HCT116 (cell line): ENCODE measurements at regions not wholly inside any gene's neighbourhood (a gene's known extent, or its start where the extent isn't known, plus 50 kb on each side); places are given as distances from the start of the nearest gene placed in this dataset.

ENCODE experiments used
- ATF3 ChIP-seq: IDR thresholded peaks from 2 replicates; pipeline ENCODE4 v1.6.1; 2012
- CEBPB ChIP-seq: IDR thresholded peaks from 2 replicates; pipeline ENCODE4 v1.6.1; 2012; ENCODE audit warnings: low read depth
- CTCF ChIP-seq, 3 experiments: fragments of 200-600 bp in 1 of 3; sonication (generic) in 1 of 3; IDR thresholded peaks in 2 of 3; conservative IDR thresholded peaks in 1 of 3; 2 replicates each; pipeline ENCODE4 v1.5.1; 2012 to 2017; ENCODE audit warnings: low read depth in 2 of 3, low read length in 2 of 3, antibody characterized with exemption in 1 of 3, borderline replicate concordance in 1 of 3, control low read depth in 1 of 3, mild to moderate bottlenecking in 1 of 3, mixed read lengths in 1 of 3, mixed run types in 1 of 3, moderate library complexity in 1 of 3; ENCODE audit not compliant: insufficient read depth in 1 of 3
- EGR1 ChIP-seq: IDR thresholded peaks from 2 replicates; pipeline ENCODE4 v1.6.1; 2012; ENCODE audit warnings: low read depth
- EZH2 ChIP-seq: fragments of 200-600 bp; sonication (generic); IDR thresholded peaks from 2 replicates; pipeline ENCODE4 v1.6.1; 2017; ENCODE audit warnings: antibody characterized with exemption, mixed run types
- FOSL1 ChIP-seq: IDR thresholded peaks from 2 replicates; pipeline ENCODE4 v1.6.1; 2012; ENCODE audit warnings: low read depth
- POLR2A ChIP-seq: IDR thresholded peaks from 2 replicates; pipeline ENCODE4 v1.7.0; 2011; ENCODE audit warnings: borderline replicate concordance; ENCODE audit not compliant: insufficient read depth, insufficient read length; ENCODE audit errors: extremely low read depth
- POLR2AphosphoS5 ChIP-seq: IDR thresholded peaks from 2 replicates; pipeline ENCODE4 v1.6.1; 2011; ENCODE audit warnings: mild to moderate bottlenecking, low read depth, low read length, moderate library complexity
- RAD21 ChIP-seq: IDR thresholded peaks from 2 replicates; pipeline ENCODE4 v1.6.1; 2012; ENCODE audit warnings: low read depth, mild to moderate bottlenecking
- REST ChIP-seq: IDR thresholded peaks from 2 replicates; pipeline ENCODE4 v1.6.1; 2012; ENCODE audit warnings: low read depth
- SIN3A ChIP-seq: IDR thresholded peaks from 2 replicates; pipeline ENCODE4 v1.6.1; 2012; ENCODE audit warnings: low read depth
- SP1 ChIP-seq: IDR thresholded peaks from 2 replicates; pipeline ENCODE4 v1.6.1; 2012; ENCODE audit warnings: low read depth
- SRF ChIP-seq: IDR thresholded peaks from 2 replicates; pipeline ENCODE4 v1.6.1; 2012; ENCODE audit warnings: low read depth
- ZBTB33 ChIP-seq: IDR thresholded peaks from 2 replicates; pipeline ENCODE4 v1.6.1; 2011; ENCODE audit warnings: mild to moderate bottlenecking, low read length, moderate library complexity; ENCODE audit not compliant: insufficient replicate concordance; ENCODE audit errors: extremely low read depth

GRCh38 chr18:78571063-78571785 lies 408.4 kb upstream of the SALL3 start:
- no peak for TF ChIP-seq CTCF (IDR thresholded peaks at IDR 0.05 in 2 of 3, conservative IDR thresholded peaks at IDR 0.05 in 1 of 3; ENCODE audit: borderline replicate concordance in 1 of 3, insufficient read depth in 1 of 3, low read depth in 2 of 3, low read length in 2 of 3)
- no peak for TF ChIP-seq CEBPB
- no peak for TF ChIP-seq POLR2A
- TF ChIP-seq REST = no peak
- no peak for TF ChIP-seq EGR1
- TF ChIP-seq ZBTB33 = no peak
- TF ChIP-seq EZH2 = no peak
- no peak for TF ChIP-seq RAD21
- no peak for TF ChIP-seq SP1
- no peak for TF ChIP-seq FOSL1
- TF ChIP-seq SRF = no peak
- no peak for TF ChIP-seq SIN3A
- no peak for TF ChIP-seq POLR2AphosphoS5
- TF ChIP-seq ATF3 = no peak
